ENCODE measurements at regions not wholly inside any gene's neighbourhood (a gene's known extent, or its start where the extent isn't known, plus 50 kb on each side); places are given as distances from the start of the nearest gene placed in this dataset.

- DNase-seq = no peak
Measured at GRCh38 chr1:18011703-18012102, 95.9 kb upstream of the IGSF21 start.

GRCh38 chr1:18012686-18013085, 94.9 kb upstream of the IGSF21 start:
- no peak for DNase-seq

- DNase-seq = no peak
Measured at GRCh38 chr1:18013216-18013615, 94.4 kb upstream of the IGSF21 start.

- DNase-seq = no peak
Measured at GRCh38 chr1:18015719-18016118, 91.9 kb upstream of the IGSF21 start.

GRCh38 chr1:18018366-18018765, 89.2 kb upstream of the IGSF21 start:
- DNase-seq = no peak

GRCh38 chr1:18020021-18020817, 87.4 kb upstream of the IGSF21 start:
- DNase-seq = no peak

- DNase-seq = no peak
Measured at GRCh38 chr1:18021242-18021641, 86.4 kb upstream of the IGSF21 start.

GRCh38 chr1:18032172-18032859, 75.3 kb upstream of the IGSF21 start:
- no peak for DNase-seq

GRCh38 chr1:18035145-18035544, 72.5 kb upstream of the IGSF21 start:
- DNase-seq = no peak

- no peak for DNase-seq
Measured at GRCh38 chr1:18037651-18038050, 69.9 kb upstream of the IGSF21 start.

GRCh38 chr1:18038051-18038450, 69.5 kb upstream of the IGSF21 start:
- DNase-seq = no peak

GRCh38 chr1:18039102-18039501, 68.5 kb upstream of the IGSF21 start:
- no peak for DNase-seq

GRCh38 chr1:18041102-18041501, 66.5 kb upstream of the IGSF21 start:
- peak in 10 of 56 donors; percentile 2 to 21 (median 8) for DNase-seq

- no peak for DNase-seq
Measured at GRCh38 chr1:18041685-18042355, 65.8 kb upstream of the IGSF21 start.

GRCh38 chr1:18043871-18044270, 63.7 kb upstream of the IGSF21 start:
- no peak for DNase-seq

- DNase-seq = no peak
Measured at GRCh38 chr1:18045203-18045602, 62.4 kb upstream of the IGSF21 start.

- no peak for DNase-seq
Measured at GRCh38 chr1:18045621-18046020, 62.0 kb upstream of the IGSF21 start.

- no peak for DNase-seq
Measured at GRCh38 chr1:18047122-18047521, 60.5 kb upstream of the IGSF21 start.

- DNase-seq = no peak
Measured at GRCh38 chr1:18049228-18049627, 58.4 kb upstream of the IGSF21 start.

- DNase-seq = no peak
Measured at GRCh38 chr1:18052671-18053070, 54.9 kb upstream of the IGSF21 start.

- no peak for DNase-seq
Measured at GRCh38 chr1:18055156-18055555, 52.4 kb upstream of the IGSF21 start.

GRCh38 chr1:18056545-18056944, 51.1 kb upstream of the IGSF21 start:
- DNase-seq = no peak
